CD4-positive, alpha-beta T cell treated with Interleukin-10 for 1 hour (primary cell): ENCODE measurements at regions not wholly inside any gene's neighbourhood (a gene's known extent, or its start where the extent isn't known, plus 50 kb on each side); places are given as distances from the start of the nearest gene placed in this dataset.

ENCODE experiments used
- DNase-seq: peaks from one replicate; pipeline ENCODE4 v3.0.0-alpha.2; 2020

GRCh38 chr4:17336524-17336961 lies 175.3 kb downstream of the QDPR start:
- DNase-seq, result peak; percentile 85

GRCh38 chr4:17336069-17336468 lies 175.8 kb downstream of the QDPR start:
- no peak for DNase-seq

- peak; percentile 3 for DNase-seq
Measured at GRCh38 chr4:17335371-17335770, 176.5 kb downstream of the QDPR start.

- DNase-seq, result no peak
Measured at GRCh38 chr4:17332478-17332877, 179.4 kb downstream of the QDPR start.

GRCh38 chr4:17329046-17329445 lies 182.8 kb downstream of the QDPR start:
- no peak for DNase-seq

- no peak for DNase-seq
Measured at GRCh38 chr4:17328141-17328815, 183.6 kb downstream of the QDPR start.

GRCh38 chr4:17327591-17327990 lies 184.3 kb downstream of the QDPR start:
- DNase-seq, result no peak

GRCh38 chr4:17326756-17327155 lies 185.1 kb downstream of the QDPR start:
- no peak for DNase-seq

GRCh38 chr4:17325098-17325497 lies 186.8 kb downstream of the QDPR start:
- no peak for DNase-seq

- DNase-seq, result peak; percentile 51
Measured at GRCh38 chr4:17324386-17324830, 187.5 kb downstream of the QDPR start.

- DNase-seq, result no peak
Measured at GRCh38 chr4:17323554-17324385, 188.1 kb downstream of the QDPR start.

- DNase-seq, result no peak
Measured at GRCh38 chr4:17322514-17322913, 189.4 kb downstream of the QDPR start.

- DNase-seq, result no peak
Measured at GRCh38 chr4:17320046-17320445, 191.8 kb downstream of the QDPR start.

GRCh38 chr4:17317526-17317925 lies 194.4 kb downstream of the QDPR start:
- DNase-seq, result no peak

- no peak for DNase-seq
Measured at GRCh38 chr4:17316566-17316965, 195.3 kb downstream of the QDPR start.

GRCh38 chr4:17315459-17315858 lies 196.4 kb downstream of the QDPR start:
- DNase-seq, result no peak

GRCh38 chr4:17313194-17313593 lies 198.7 kb downstream of the QDPR start:
- DNase-seq, result no peak

- no peak for DNase-seq
Measured at GRCh38 chr4:17310269-17310652, 201.6 kb downstream of the QDPR start.

GRCh38 chr4:17309567-17310268 lies 202.2 kb downstream of the QDPR start:
- DNase-seq, result no peak

GRCh38 chr4:17301869-17302268 lies 210.0 kb downstream of the QDPR start:
- no peak for DNase-seq

GRCh38 chr4:17301266-17301665 lies 210.6 kb downstream of the QDPR start:
- DNase-seq, result no peak

GRCh38 chr4:17296921-17297890 lies 214.7 kb downstream of the QDPR start:
- DNase-seq, result no peak
